Right lobe of liver (tissue), 4 donors: ENCODE measurements at regions not wholly inside any gene's neighbourhood (a gene's known extent, or its start where the extent isn't known, plus 50 kb on each side); places are given as distances from the start of the nearest gene placed in this dataset.

ENCODE experiments used
- CTCF ChIP-seq, 4 donors: fragments of 200-600 bp in 3 of 4; fragments of 450-650 bp in 1 of 4; IDR thresholded peaks; one replicate each; pipeline versions ENCODE4 v1.5.1 to v1.8.0; 2016 to 2022; ENCODE audit warnings: antibody characterized with exemption in 4 of 4, mild to moderate bottlenecking in 2 of 4
- POLR2A ChIP-seq: fragments of 450-650 bp; IDR thresholded peaks from one replicate; pipeline ENCODE4 v1.6.1; 2017; ENCODE audit warnings: antibody characterized with exemption, mild to moderate bottlenecking
- donor health status: DM: no; HTN: no; CAD: no.
- donor health status: DM: no; HTN: no; CAD: no.
- donor health status: DM: no; HTN: yes; CAD: no.

GRCh38 chr13:66036636-66037035 is 1193.5 kb downstream of the PCDH9 start:
- TF ChIP-seq CTCF (IDR thresholded peaks at IDR 0.05) (no peak), POLR2A (no peak)
